Stimulated activated CD8-positive, alpha-beta memory T cell treated with anti-CD3 and anti-CD28 coated beads, Interleukin-15, amount 100 ng/mL, for 1 hour (primary cell): ENCODE measurements at regions not wholly inside any gene's neighbourhood (a gene's known extent, or its start where the extent isn't known, plus 50 kb on each side); places are given as distances from the start of the nearest gene placed in this dataset.

Experiments
- DNase-seq: peaks from one replicate; pipeline ENCODE4 v3.0.0-alpha.2; 2020; ENCODE audit warnings: low read depth

DNA sequence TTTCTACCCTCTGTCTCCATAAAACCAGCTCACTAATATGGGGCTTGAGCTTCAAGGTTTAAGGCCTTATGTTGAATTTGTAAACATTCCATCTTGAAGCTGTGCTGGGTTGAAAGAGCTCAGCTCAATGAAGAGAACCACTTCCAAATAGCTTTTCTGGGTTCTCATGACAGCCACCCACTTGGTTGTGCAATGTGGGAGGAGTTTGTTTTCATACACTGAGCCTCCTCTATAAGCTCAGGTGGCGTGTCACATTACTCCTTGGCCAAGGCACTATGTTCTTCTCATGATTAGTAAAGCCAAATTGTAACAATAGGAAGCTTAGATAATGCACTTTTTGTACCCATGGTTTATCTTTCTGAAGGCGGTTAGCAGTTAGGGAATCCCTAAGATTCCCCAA lies 265.6 kb downstream of the PTEN start:
- DNase-seq: no peak

DNA sequence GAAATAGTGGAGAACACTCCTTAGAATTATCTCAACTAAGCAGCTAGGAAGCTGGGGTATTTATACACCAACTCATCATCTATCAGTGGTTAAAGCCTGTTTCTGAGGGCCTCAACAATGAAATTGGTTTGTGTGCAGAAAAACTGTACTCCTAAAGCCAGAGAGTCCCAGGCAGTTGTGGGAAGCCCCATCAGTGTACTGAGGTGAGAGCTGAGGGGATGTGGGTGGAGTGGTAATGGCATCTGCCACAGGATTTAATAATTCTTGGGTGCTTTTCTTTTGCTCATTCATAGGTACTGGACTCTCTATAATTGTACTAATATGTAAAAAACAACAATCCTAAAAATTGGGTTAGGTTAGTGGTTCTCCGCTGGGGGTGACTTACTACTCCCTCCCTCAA lies 267.5 kb downstream of the PTEN start:
- DNase-seq: no peak

- no peak for DNase-seq
Measured at GRCh38 chr10:88131511-88132139, 268.2 kb downstream of the PTEN start.

DNA sequence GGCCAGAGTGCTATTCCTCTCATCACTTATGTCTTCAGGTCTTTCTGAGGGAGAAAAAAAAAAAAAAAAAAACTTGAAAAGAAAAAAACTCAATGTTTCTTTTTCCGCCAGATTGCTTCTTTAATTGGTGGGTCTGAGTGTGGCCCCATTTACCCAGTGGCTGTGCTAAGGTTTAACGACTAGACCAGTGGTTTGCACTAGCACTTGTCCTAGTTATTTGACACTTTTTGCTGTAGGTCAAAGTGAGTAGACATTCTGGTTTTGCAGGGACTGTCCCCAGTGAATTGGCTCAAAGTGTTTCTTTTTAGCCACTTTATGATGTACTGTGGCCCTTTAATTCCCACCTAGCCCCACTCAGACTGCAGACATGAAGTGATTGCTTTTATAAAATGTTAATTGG lies 273.3 kb downstream of the PTEN start:
- no peak for DNase-seq

GRCh38 chr10:88138319-88138848 lies 275.0 kb downstream of the PTEN start:
- DNase-seq: no peak

DNA sequence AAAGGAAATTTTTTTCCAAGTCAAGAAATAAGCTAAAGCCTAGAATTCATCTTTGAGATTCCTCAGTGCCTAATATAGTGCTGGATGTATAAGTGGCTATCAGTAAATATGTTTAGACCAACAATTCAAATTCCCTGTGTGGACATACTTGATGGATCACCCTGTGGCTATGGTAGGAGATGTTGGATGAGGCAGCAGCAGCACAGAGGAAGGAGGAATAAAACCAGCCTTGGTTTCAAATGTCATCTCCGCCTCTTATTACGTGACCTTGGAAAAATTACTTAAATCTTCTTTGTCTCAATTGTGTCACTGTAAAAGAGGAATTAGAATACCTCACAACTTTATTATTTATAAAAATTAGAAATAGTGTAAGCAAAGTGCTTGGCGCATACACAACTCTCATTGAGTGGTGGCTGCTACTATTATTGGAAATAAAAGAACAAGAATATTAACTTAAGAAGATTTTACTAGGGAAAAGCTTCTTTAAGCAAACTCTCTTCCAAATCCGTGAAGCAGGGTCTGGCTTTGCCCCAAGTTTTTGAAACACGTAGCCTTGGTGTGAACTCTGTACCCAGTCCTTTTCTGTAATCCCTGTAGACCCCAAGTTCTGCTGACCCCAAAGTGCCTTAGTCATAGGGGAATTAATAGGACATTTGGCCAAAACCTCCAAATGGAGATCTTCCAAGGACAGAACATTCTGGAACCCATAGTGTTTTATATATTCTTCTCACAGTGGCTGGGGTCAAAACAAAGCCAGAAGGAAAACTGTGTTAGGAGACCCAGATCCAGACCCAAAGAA lies 283.8 kb downstream of the PTEN start:
- DNase-seq: no peak

DNA sequence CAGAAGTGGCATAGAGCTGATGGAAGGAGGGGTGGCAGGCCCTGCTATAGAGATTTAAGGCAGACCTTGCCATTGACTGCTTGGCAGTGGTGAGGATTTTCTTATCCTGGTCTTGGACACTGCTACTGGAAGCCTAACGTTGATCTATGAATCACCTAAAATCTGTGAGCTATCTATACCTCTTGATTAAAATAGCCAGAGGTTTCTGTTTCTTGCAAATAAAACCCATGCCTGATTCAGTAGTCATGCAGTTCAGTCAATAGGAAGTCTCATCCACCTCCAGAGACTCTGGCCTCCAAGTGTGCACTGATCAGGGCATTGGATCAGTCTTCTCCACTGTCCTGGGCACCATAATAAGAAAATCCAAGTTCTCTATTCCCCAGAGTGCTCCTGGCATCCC lies 286.5 kb downstream of the PTEN start:
- DNase-seq: no peak

GRCh38 chr10:88150339-88150738 lies 286.9 kb downstream of the PTEN start:
- no peak for DNase-seq

GRCh38 chr10:88152728-88153133 lies 289.3 kb downstream of the PTEN start:
- no peak for DNase-seq

DNA sequence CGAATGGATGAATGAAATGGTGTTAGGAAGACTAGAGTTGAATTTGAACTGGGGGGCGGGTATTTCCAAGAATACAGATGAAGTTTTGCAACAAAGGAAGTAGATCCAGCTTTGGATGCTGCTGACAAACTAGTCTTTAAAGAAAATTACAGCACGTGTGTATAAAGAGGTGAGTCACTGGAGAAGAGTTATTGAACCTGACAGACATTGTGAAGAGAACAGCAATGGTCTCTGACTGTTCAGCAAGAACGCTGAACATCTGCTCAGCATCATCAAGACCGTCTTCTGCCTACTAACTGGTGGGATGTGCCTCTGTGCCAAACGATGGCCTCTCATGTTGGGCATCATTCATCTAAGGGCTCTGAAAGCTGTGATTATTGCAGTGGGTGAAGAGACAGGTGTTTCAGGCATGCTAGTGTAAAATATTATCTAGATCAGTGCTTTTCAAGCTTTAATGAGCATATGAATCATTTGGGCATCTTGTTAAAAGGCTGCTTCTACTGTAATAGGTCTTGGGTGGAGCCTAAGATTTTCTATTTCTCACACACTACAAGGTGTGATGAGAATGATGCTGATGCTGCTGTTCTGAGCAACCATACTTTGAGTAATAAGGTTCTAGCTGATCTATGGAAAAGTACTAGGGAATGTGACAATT lies 291.3 kb downstream of the PTEN start:
- no peak for DNase-seq

DNA sequence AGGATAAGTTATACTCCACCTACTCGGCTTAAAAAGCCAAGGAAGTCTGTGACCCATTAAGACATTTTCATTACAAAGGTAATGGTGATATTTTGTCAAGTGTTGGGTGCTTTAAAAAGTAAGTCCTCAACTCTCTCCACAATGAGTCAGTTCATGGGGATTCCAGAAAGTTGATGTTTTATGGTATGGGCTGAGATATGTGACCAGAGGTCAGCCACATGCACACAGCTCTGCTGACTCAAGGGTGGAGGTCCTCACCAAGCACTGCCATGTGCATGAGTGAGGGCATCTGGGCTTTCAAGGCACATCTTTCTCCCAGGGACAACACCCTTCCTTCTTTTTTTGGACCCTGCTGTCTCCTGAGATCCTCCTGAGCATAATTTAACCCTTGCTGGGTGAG lies 292.9 kb downstream of the PTEN start:
- no peak for DNase-seq

- no peak for DNase-seq
Measured at GRCh38 chr10:88157981-88158465, 294.6 kb downstream of the PTEN start.

DNA sequence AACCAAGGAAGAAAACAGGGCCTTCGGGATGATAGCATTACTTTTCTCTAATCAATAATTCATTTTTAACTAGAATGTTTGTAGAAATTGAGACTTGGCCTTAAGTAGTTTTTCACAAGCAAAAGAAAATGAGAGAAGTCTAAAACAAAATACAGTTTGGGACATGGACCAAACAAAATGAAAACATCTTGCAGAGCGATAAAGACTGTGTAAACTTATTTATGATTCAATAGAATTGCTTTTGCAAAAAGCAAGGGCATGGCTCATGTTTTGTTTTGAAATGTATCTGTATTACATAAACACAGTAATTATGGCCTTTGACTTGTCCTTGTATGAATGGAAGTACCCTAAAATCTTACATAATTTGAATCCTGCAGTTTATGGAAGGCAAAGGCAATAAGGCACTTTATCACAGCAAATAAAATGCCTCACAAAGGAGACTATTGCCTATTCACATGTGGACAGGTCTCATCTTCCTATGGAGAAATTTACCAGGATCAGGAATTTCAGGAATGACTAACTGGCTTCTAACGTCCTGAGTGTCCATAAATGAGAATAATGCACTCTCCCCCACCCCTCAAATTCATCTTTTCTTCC lies 295.2 kb downstream of the PTEN start:
- no peak for DNase-seq

DNA sequence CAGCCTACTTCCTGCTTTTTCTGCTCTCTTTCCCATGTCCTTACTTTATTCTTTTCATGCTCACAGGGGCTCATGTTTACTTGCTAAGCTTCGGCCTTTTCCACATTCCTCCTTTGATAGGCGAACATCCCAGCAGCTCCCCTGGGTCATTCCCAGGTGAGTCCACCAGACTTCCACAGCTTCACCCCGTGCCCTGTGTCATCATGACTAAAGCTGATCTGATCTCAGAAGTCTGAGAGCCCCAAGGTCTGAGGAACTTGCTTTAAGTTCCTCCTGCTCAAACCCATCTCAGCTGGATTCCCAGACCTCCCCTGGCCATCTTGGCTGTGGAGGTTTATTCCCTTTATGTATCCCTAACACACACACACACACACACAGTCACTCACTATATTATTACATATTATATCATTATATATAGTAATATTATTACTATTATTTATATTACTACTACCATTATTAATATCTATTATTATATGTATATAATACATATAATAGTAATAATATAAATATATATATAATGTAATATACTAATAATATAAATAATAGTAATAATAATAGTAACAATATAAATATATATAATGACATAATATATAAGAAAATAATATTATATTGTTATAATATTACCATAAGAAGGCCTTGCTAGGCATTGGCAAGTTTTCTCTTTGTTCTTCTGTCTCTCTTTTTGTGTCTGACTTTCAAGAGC lies 295.9 kb downstream of the PTEN start:
- no peak for DNase-seq

- no peak for DNase-seq
Measured at GRCh38 chr10:88161070-88161469, 297.6 kb downstream of the PTEN start.

GRCh38 chr10:88161756-88162155 lies 298.3 kb downstream of the PTEN start:
- DNase-seq: no peak

GRCh38 chr10:88162852-88163251 lies 299.4 kb downstream of the PTEN start:
- no peak for DNase-seq

DNA sequence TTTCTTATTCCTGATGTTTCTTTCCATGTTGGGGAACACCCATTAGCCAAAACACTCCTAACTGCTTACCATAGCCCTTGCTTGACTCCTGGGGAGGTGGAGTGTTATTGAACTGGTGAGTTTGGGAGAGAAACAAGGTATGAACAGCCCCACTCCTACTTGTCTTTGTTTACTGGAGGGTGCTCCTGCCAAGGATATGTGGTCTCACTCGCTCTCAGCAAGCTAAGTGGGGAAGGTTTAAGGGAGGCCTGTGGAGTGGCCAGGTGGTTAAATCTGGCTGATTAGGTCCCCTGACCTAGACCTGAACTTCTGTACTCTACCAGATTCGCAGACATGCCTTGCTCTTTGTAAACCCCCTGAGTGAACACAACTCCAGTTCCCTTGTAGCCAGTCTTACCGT lies 300.1 kb downstream of the PTEN start:
- no peak for DNase-seq

DNA sequence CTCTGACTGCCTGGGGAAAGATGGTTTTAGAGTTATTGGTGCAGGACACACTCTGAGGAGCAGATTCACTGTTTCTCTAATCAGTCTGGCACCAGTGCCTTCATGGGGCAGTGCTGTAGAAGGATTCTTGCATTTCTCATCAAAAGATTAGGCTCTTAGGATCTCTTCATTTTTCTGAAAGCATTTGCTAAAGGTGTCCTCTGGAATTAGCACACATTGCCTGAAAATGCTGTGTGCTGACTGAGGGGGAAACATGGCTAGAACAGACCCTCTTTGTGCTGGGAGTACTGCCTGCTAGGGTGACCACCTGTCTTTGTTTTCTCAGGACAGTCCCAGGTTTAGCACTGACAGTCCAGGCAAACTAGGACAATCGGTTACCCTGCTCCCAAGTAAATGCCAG lies 301.0 kb downstream of the PTEN start:
- no peak for DNase-seq

- no peak for DNase-seq
Measured at GRCh38 chr10:88165849-88166271, 302.4 kb downstream of the PTEN start.

DNA sequence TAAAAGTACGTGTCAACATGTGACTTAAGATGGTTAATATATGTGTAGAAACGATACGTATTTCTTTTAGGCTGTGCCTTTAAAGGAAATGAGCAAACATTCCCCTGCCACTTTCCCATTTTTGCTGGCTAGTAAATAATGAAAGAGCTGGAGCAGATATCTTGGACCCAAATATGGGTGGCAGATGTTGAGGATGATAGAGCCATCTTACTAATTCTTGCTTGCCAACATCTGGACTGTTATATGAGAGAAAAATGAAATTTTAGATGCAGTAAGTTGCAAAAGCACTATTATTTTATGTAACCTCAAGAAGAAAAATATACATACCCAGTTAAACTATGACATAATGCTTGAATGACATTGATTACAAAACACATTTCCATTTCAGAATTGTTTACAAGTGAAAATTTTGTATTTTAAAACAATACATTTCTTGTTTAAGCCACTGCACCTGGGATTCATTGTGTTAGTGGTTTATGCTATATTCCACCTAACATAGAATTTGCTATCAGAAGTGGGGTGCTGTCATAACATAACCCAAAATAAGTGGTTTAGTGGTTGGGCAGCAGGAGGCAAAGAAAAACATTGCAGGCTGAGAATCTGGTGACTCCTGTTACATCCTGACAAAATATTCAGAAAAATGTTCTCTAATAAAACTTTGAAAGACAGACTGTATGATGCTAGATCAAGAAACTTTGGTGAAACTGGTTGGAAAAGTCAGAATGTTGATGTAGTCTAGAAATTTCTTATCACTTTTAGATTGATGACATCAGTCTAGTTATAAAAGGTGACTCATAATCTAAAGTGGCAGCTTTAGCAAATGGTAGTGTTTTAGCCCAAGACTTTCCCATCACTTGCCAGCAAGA lies 305.0 kb downstream of the PTEN start:
- DNase-seq: no peak
